ENCODE measurements at regions not wholly inside any gene's neighbourhood (a gene's known extent, or its start where the extent isn't known, plus 50 kb on each side); places are given as distances from the start of the nearest gene placed in this dataset.

GRCh38 chr13:47420568-47420967, 523.7 kb upstream of the HTR2A start:
- peaks cover 3% of the 10 kb centered on the region for H3K9me3 ChIP-seq (replicated peaks; ENCODE audit: control insufficient read depth, insufficient read depth, low read length)
- no peak overlapping the region for H3K9ac ChIP-seq (replicated peaks; ENCODE audit: extremely low read depth, insufficient read depth, low read length)
- H3K4me3 ChIP-seq (replicated peaks in 1 of 3; ENCODE audit: insufficient read depth in 1 of 3, low read depth in 1 of 3, low read length in 3 of 3) = no peak overlapping the region
- no peak overlapping the region for H2AFZ ChIP-seq (ENCODE audit: low read depth, low read length)
- ChIA-PET POLR2A (no interaction called here), CTCF (no interaction called here)
- dilution Hi-C loops (cut with MboI; ENCODE audit: extremely low pct_ligation_motif_present, low sequenced_read_pairs) = no loop called here
- no peaks in the 10 kb centered on the region for H4K20me1 ChIP-seq (replicated peaks; ENCODE audit: control insufficient read depth, extremely low read depth, insufficient read depth, low read length)
- no peaks in the 10 kb centered on the region for H3K27me3 ChIP-seq (ENCODE audit: control insufficient read depth in 2 of 2, insufficient read depth in 2 of 2, low read length in 2 of 2)
- no peaks in the 10 kb centered on the region for H3K4me1 ChIP-seq (ENCODE audit: control insufficient read depth, extremely low read depth, insufficient read depth, low read length)
- H3K36me3 ChIP-seq (ENCODE audit: control insufficient read depth in 2 of 2, extremely low read depth in 1 of 2, insufficient read depth in 2 of 2, low read length in 2 of 2) = no peaks in the 10 kb centered on the region
- no peaks in the 10 kb centered on the region for H3K9me1 ChIP-seq (replicated peaks; ENCODE audit: control insufficient read depth, extremely low read depth, insufficient read depth, low read length)
- no peak for DNase-seq (ENCODE audit: low read depth, low spot score)
- TF ChIP-seq EZH2 (IDR thresholded peaks at IDR 0.05; ENCODE audit: borderline replicate concordance, low read depth, low read length, severe bottlenecking) (no peak), MYC (IDR thresholded peaks at IDR 0.05; ENCODE audit: low read depth, low read length) (no peak), POLR2AphosphoS5 (IDR thresholded peaks at IDR 0.05; ENCODE audit: insufficient read depth, low read depth, low read length) (no peak), CTCF (IDR thresholded peaks at IDR 0.05; ENCODE audit: extremely low read depth in 1 of 2, insufficient read depth in 1 of 2, low read depth in 1 of 2, low read length in 2 of 2) (no peak), MAX (IDR thresholded peaks at IDR 0.05; ENCODE audit: insufficient read depth, insufficient read length) (no peak)
- intact Hi-C loops (cut with micrococcal nuclease) = no loop called here
- no TSS peak for BruUV-seq (replicated peaks)
- H3K27ac ChIP-seq (ENCODE audit: insufficient read depth, low read depth, low read length) = no peak overlapping the region
- no peak overlapping the region for H3K4me2 ChIP-seq (ENCODE audit: insufficient read depth, low read length)
- FAIRE-seq = no peak
- no peaks in the 10 kb centered on the region for H3K79me2 ChIP-seq (ENCODE audit: control insufficient read depth, insufficient read depth, low read length)

- CTCF ChIA-PET = no interaction called here
- H2AFZ ChIP-seq (ENCODE audit: low read depth, low read length) = no peak overlapping the region
- POLR2A ChIA-PET = no interaction called here
- no peaks in the 10 kb centered on the region for H3K4me1 ChIP-seq (ENCODE audit: control insufficient read depth, extremely low read depth, insufficient read depth, low read length)
- no peaks in the 10 kb centered on the region for H3K9me1 ChIP-seq (replicated peaks; ENCODE audit: control insufficient read depth, extremely low read depth, insufficient read depth, low read length)
- no TSS peak for BruUV-seq (replicated peaks)
- DNase-seq (ENCODE audit: low read depth, low spot score) (no peak), FAIRE-seq (no peak)
- H3K4me2 ChIP-seq (ENCODE audit: insufficient read depth, low read length) = no peak overlapping the region
- no peak overlapping the region for H3K4me3 ChIP-seq (replicated peaks in 1 of 3; ENCODE audit: insufficient read depth in 1 of 3, low read depth in 1 of 3, low read length in 3 of 3)
- TF ChIP-seq POLR2A (IDR thresholded peaks at IDR 0.05; ENCODE audit: low read depth, low read length) (no peak), MAX (IDR thresholded peaks at IDR 0.05; ENCODE audit: insufficient read depth, insufficient read length) (no peak), POLR2AphosphoS5 (IDR thresholded peaks at IDR 0.05; ENCODE audit: insufficient read depth, low read depth, low read length) (no peak), EZH2 (IDR thresholded peaks at IDR 0.05; ENCODE audit: borderline replicate concordance, low read depth, low read length, severe bottlenecking) (no peak), MYC (IDR thresholded peaks at IDR 0.05; ENCODE audit: low read depth, low read length) (no peak), GATA2 (IDR thresholded peaks at IDR 0.05; ENCODE audit: insufficient read depth, insufficient read length, low read depth, low read length) (no peak), FOS (IDR thresholded peaks at IDR 0.05; ENCODE audit: borderline replicate concordance, insufficient read depth, low read length) (no peak), CTCF (IDR thresholded peaks at IDR 0.05; ENCODE audit: extremely low read depth in 1 of 2, insufficient read depth in 1 of 2, low read depth in 1 of 2, low read length in 2 of 2) (no peak), JUN (IDR thresholded peaks at IDR 0.05; ENCODE audit: borderline replicate concordance, insufficient read depth, insufficient read length, low read depth) (no peak)
- H3K27ac ChIP-seq (ENCODE audit: insufficient read depth, low read depth, low read length) = no peak overlapping the region
- no peaks in the 10 kb centered on the region for H3K27me3 ChIP-seq (ENCODE audit: control insufficient read depth in 2 of 2, insufficient read depth in 2 of 2, low read length in 2 of 2)
- dilution Hi-C loops (cut with MboI; ENCODE audit: extremely low pct_ligation_motif_present, low sequenced_read_pairs) = no loop called here
- intact Hi-C loops (cut with micrococcal nuclease) = no loop called here
- H3K36me3 ChIP-seq (ENCODE audit: control insufficient read depth in 2 of 2, extremely low read depth in 1 of 2, insufficient read depth in 2 of 2, low read length in 2 of 2) = no peaks in the 10 kb centered on the region
- H3K9ac ChIP-seq (replicated peaks; ENCODE audit: extremely low read depth, insufficient read depth, low read length) = no peak overlapping the region
- H4K20me1 ChIP-seq (replicated peaks; ENCODE audit: control insufficient read depth, extremely low read depth, insufficient read depth, low read length) = no peaks in the 10 kb centered on the region
- no peaks in the 10 kb centered on the region for H3K79me2 ChIP-seq (ENCODE audit: control insufficient read depth, insufficient read depth, low read length)
- H3K9me3 ChIP-seq (replicated peaks; ENCODE audit: control insufficient read depth, insufficient read depth, low read length) = peaks cover 7% of the 10 kb centered on the region
These were observed 523.2 kb upstream of the HTR2A start for GRCh38 chr13:47420020-47420419.
